ENCODE measurements at regions not wholly inside any gene's neighbourhood (a gene's known extent, or its start where the extent isn't known, plus 50 kb on each side); places are given as distances from the start of the nearest gene placed in this dataset.

- no peak for TF ChIP-seq EP300 (IDR thresholded peaks at IDR 0.05)
- H3K36me3 ChIP-seq, result no peaks in the 10 kb centered on the region
- DNase-seq (no peak), ATAC-seq (ENCODE audit: low FRiP score in 2 of 2) (no peak)
- H3K4me1 ChIP-seq, result no peaks in the 10 kb centered on the region
- H3K4me3 ChIP-seq, result no peak overlapping the region
- no peaks in the 10 kb centered on the region for H3K27me3 ChIP-seq
- no peak overlapping the region for H3K27ac ChIP-seq
- no peaks in the 10 kb centered on the region for H3K9me3 ChIP-seq
- WGBS, 2 donors, result 79 to 82% methylated on average over 7 of the region's 7 CpGs
Measured at GRCh38 chr11:44418456-44418830, 108.5 kb upstream of the ALX4 start.

GRCh38 chr11:44421090-44421675 is 111.2 kb upstream of the ALX4 start:
- no peak overlapping the region for H3K4me3 ChIP-seq
- H3K9me3 ChIP-seq, result no peaks in the 10 kb centered on the region
- WGBS, 2 donors, result 72 to 74% methylated on average over 7 to 9 of the region's 9 CpGs
- H3K27me3 ChIP-seq, result no peaks in the 10 kb centered on the region
- no peak for ATAC-seq (ENCODE audit: low FRiP score in 2 of 2)
- no peak for TF ChIP-seq POLR2A (IDR thresholded peaks at IDR 0.05)
- no peak for TF ChIP-seq EP300 (IDR thresholded peaks at IDR 0.05)
- TF ChIP-seq CTCF (IDR thresholded peaks at IDR 0.05), result no peak
- TF ChIP-seq POLR2AphosphoS5 (IDR thresholded peaks at IDR 0.05), result no peak
- H3K36me3 ChIP-seq, result no peaks in the 10 kb centered on the region
- no peak overlapping the region for H3K27ac ChIP-seq
- H3K4me1 ChIP-seq, result no peaks in the 10 kb centered on the region
- no peak for DNase-seq

- no peak overlapping the region for H3K27ac ChIP-seq
- H3K4me1 ChIP-seq, result no peaks in the 10 kb centered on the region
- no peak for ATAC-seq (ENCODE audit: low FRiP score in 2 of 2)
- no peaks in the 10 kb centered on the region for H3K36me3 ChIP-seq
- H3K9me3 ChIP-seq, result no peaks in the 10 kb centered on the region
- H3K4me3 ChIP-seq, result no peak overlapping the region
- H3K27me3 ChIP-seq, result no peaks in the 10 kb centered on the region
- DNase-seq, result no peak
- TF ChIP-seq EP300 (IDR thresholded peaks at IDR 0.05), result no peak
- 62 to 92% methylated on average over 4 to 5 of the region's 5 CpGs for WGBS, 2 donors
Measured at GRCh38 chr11:44423289-44423688, 113.3 kb upstream of the ALX4 start.

GRCh38 chr11:44424841-44425240 is 114.9 kb upstream of the ALX4 start:
- no peaks in the 10 kb centered on the region for H3K9me3 ChIP-seq
- 92 to 97% methylated on average over 4 of the region's 4 CpGs for WGBS, 2 donors
- DNase-seq, result no peak
- no peaks in the 10 kb centered on the region for H3K4me1 ChIP-seq
- no peak overlapping the region for H3K4me3 ChIP-seq
- H3K27ac ChIP-seq, result no peak overlapping the region
- ATAC-seq (ENCODE audit: low FRiP score in 2 of 2), result no peak
- H3K36me3 ChIP-seq, result no peaks in the 10 kb centered on the region
- H3K27me3 ChIP-seq, result no peaks in the 10 kb centered on the region
- no peak for TF ChIP-seq CTCF (IDR thresholded peaks at IDR 0.05)
- no peak for TF ChIP-seq POLR2A (IDR thresholded peaks at IDR 0.05)
- no peak for TF ChIP-seq POLR2AphosphoS5 (IDR thresholded peaks at IDR 0.05)
- TF ChIP-seq EP300 (IDR thresholded peaks at IDR 0.05), result no peak

GRCh38 chr11:44426119-44426518 is 116.2 kb upstream of the ALX4 start:
- no peaks in the 10 kb centered on the region for H3K27me3 ChIP-seq
- ATAC-seq (ENCODE audit: low FRiP score in 2 of 2) (no peak), DNase-seq (peak in 1 of 2 donors; percentile 15)
- H3K27ac ChIP-seq, result no peak overlapping the region
- no peaks in the 10 kb centered on the region for H3K9me3 ChIP-seq
- 76 to 82% methylated on average over 5 to 8 of the region's 8 CpGs for WGBS, 2 donors
- no peaks in the 10 kb centered on the region for H3K4me1 ChIP-seq
- no peaks in the 10 kb centered on the region for H3K36me3 ChIP-seq
- H3K4me3 ChIP-seq, result no peak overlapping the region
- TF ChIP-seq EP300 (IDR thresholded peaks at IDR 0.05) (no peak), POLR2A (IDR thresholded peaks at IDR 0.05) (no peak), CTCF (IDR thresholded peaks at IDR 0.05) (no peak), POLR2AphosphoS5 (IDR thresholded peaks at IDR 0.05) (no peak)

- no peak overlapping the region for H3K27ac ChIP-seq
Measured at GRCh38 chr11:44426958-44427357, 117.0 kb upstream of the ALX4 start.

More at GRCh38 chr11:44426958-44427357, 117.0 kb upstream of the ALX4 start:
- peak in 1 of 2 donors; percentile 34 for DNase-seq
- no peaks in the 10 kb centered on the region for H3K4me1 ChIP-seq
- H3K36me3 ChIP-seq, result no peaks in the 10 kb centered on the region
- no peak overlapping the region for H3K4me3 ChIP-seq
- H3K27me3 ChIP-seq, result no peaks in the 10 kb centered on the region
- no peak for ATAC-seq (ENCODE audit: low FRiP score in 2 of 2)
- 91 to 92% methylated on average over 9 to 11 of the region's 11 CpGs for WGBS, 2 donors
- no peak for TF ChIP-seq POLR2AphosphoS5 (IDR thresholded peaks at IDR 0.05)
- TF ChIP-seq CTCF (IDR thresholded peaks at IDR 0.05), result no peak
- no peak for TF ChIP-seq POLR2A (IDR thresholded peaks at IDR 0.05)
- no peak for TF ChIP-seq EP300 (IDR thresholded peaks at IDR 0.05)
- H3K9me3 ChIP-seq, result no peaks in the 10 kb centered on the region

Measured in upper lobe of left lung (tissue), 6 donors.